ENCODE measurements at regions not wholly inside any gene's neighbourhood (a gene's known extent, or its start where the extent isn't known, plus 50 kb on each side); places are given as distances from the start of the nearest gene placed in this dataset.
"Not testable (repeated sequence)": the region's sequence is repeated elsewhere in the genome, so short reads cannot be mapped to it uniquely, and the experiment has no call there.

- DNase-seq (ENCODE audit: low read depth), result no peak
Measured at GRCh38 chr2:40579247-40579646, 127.4 kb upstream of the SLC8A1 start.

- DNase-seq (ENCODE audit: low read depth), result peak; percentile 2
Measured at GRCh38 chr2:40584432-40584831, 132.5 kb upstream of the SLC8A1 start.

DNA sequence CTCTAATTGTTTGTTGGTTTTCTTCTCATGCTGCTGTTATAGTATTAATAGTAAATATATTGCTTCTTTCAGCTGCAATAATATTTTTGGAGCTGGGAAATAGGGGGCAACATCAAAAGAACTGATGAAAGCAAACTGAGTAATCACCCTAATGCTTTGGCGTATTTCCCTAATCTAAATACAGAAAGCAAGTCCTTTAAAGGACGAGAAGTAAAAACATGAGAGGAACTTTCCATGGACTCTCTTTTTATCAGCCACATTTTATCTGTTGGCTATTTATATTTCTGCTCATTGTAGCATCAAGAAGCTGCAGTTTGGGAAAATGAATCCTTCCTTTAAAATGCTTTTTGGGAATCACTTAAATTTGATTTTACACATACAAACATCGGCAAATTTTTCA, 139.9 kb upstream of the SLC8A1 start:
- DNase-seq (ENCODE audit: low read depth), result no peak

DNA sequence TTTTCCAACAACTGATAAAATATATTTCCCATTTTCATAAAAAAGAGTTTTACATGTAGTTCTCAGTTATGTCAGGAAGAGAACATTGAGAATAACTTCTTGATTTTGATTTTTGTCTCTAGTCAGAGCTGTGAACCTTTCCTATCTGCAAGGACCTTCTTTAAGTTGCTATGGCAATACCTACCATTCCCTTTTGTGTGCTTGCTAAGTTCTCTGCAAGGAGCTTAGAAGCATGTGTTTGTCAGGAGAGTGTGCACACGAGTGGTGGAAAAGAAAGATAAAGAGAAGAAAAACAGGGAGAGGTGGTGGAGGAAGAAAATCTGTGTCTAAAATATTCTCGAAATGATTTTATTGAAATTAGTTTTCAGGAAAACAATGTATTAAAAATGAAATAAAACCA, 140.3 kb upstream of the SLC8A1 start:
- no peak for DNase-seq (ENCODE audit: low read depth)

- peak; percentile 38 for DNase-seq (ENCODE audit: low read depth)
Measured at GRCh38 chr2:40606862-40607261, 155.0 kb upstream of the SLC8A1 start.

DNA sequence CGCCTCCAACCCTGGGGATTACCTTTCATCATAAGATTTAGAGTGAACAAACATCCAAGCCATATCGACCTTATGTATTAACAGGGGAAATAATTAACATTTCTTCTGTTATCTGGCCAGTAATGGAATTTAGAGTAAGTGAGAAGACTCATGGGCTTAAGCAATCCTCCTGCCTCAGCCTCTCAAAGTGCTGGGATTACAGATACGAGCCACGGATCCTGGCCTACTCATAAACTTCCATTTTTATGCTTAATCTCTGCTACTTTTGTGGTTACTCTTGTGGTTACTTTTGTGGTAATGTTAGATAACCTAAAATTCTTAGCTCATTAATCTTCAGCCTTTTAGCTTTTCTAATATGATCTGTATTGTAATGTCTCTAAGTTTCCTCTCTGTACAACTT, 159.3 kb upstream of the SLC8A1 start:
- peak; percentile 3 for DNase-seq (ENCODE audit: low read depth)

DNA sequence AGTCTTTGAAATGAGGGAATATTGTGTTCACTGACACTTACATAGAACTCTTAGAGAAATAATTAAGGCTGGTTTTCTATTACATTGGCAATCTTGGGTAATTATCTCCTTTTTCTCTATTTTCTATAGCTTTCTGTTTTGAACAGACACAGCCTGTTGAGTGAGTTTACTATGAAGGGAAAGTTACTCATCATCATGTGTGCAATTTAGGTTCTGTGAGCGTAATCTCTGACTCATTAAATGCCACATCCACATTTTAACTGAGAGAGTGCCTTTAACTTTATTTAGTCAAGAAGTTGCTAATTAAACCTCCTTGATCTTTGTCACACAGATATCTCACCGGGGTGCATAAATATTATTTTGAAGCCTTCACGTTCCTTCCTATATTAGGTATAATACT, 174.0 kb upstream of the SLC8A1 start:
- DNase-seq (ENCODE audit: low read depth), result peak; percentile 57

DNA sequence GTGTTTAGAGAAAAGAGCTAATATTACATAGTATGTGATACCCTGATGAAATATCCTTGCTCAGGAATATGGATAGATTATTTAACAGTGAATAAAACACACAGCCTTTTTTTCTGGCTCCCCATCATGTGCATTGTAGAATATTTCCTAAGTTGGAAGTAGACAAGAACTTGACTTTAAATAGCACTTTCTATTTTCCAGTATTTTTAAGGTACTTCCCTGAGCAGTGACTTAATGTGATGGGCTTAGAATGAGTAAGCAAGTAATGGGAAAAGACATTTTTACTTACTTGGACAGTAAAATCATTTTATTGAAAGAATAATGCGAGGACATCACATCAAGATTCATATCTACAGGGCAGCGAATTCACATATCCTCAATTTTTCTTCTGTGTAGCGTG, 176.7 kb upstream of the SLC8A1 start:
- no peak for DNase-seq (ENCODE audit: low read depth)

DNA sequence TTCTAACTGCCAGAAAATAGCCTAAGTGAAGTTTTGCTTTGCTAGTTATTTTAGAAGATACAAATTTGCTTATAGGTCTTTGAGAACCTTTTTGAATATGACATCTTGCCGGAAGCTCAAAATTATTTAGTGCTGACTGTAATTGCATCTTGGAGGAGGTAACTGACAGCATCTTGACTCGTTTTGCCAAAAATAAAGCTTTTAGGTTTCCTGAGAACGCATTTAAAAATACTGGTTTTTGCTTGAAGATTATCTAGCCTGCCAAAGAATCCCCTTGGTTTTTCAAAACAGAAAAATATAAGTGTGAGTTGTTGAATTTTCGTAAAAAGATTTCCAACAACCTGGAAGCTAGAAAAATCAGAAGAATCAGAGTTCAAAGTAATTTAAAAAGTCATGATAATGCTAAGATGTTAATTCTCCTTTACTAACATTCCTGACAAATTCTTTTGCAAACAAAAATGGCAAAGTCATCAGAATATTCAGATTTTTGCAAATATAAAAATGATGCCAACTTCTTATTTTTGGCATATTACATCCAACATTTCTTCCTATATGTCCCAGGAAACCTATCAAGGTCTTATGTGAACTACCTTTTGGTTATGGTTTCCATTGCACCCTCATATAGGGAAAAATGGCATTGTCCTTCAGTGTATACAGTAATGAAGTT, 178.0 kb upstream of the SLC8A1 start:
- no peak for DNase-seq (ENCODE audit: low read depth)

DNA sequence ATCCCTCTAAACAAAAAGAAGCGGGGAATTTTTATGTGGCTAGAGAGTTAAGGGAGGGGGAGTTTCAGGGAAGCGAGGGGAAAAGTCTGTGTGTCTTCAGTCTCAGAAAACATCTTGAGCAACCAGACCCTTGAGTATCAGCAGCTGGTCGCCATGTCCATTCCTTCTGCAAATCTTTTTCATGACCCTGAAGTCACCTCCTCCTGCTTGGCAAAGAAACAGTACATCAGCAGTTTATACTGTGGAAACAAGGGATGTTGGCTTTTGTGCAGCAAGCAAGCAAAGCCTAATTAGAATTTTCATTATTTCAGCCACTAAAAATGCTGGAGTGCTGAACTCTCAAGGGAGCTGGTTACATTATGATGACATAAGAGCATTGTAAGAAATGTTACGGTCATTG, 187.4 kb upstream of the SLC8A1 start:
- no peak for DNase-seq (ENCODE audit: low read depth)

DNA sequence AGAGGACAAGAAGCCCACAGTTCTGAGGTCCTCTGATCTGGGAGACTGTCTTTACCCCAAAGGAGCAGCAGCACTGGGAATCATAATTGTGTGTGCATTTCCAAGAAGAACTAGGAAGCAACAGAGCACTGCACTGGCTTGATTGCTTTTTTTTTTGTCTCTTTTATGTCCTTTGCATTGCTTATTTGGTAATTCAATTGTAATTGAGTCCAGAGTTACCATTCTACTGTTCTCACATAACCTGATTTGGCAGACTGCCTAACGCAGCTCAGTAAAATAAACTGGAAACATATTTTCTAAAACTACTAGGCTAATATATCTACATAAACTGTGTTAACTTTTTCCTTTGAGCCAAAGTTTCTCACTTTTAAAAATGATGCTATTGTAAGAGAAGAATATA, 190.3 kb upstream of the SLC8A1 start:
- DNase-seq (ENCODE audit: low read depth), result no peak

DNA sequence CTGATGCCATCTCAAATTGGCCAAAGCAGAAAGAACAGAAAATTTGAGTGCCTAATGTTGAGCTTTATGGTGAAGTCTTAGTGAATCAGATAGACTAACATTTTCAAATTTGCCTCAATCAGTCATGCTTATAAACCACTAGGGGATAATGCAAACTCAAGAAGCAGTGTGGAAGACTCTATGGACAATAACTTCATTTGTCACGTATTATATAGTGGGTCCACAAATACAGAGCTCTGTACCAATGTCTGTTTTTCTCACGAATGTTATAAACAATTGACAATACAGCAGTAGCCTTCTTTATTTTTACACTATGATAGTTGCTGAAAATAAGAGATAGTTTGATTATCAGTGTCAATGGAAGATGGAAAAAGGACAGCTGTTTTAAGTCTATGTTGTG, 190.8 kb upstream of the SLC8A1 start:
- no peak for DNase-seq (ENCODE audit: low read depth)

DNA sequence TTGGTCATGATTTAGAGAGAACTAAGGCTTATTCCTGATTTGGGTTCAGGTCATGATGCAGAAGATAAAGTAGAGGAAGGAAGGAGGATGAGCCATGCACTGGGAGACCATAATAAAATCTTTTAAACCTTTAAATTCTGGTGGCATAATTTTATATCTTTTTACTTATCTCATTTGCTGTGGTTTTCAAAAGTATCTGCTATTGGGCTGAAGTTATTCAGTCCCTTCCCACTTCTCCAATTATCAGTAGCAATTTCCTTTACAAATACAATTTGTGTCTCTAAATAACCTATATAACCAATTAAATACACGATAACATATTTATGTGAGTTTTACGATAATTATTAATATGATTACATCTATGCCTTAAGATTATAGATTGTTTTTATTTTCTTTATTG, 194.8 kb upstream of the SLC8A1 start:
- no peak for DNase-seq (ENCODE audit: low read depth)

DNA sequence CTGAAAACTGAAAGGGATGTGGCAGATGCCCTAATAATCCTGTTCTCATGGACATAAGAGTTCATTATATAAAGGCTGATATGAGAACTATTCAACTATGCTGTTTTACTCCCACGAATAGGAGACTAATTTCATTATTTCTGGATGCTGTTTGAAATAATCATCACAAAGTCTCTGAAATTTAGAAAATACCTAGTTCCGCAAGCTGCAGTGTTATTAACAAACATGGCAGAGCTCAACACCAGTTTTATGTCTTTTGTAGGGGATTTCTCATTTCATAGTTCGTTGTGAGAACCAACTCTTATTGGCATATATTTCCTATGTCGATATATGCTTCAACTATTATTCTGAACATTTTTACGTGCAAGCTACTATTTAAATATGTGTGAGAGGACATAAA, 200.3 kb upstream of the SLC8A1 start:
- DNase-seq (ENCODE audit: low read depth), result no peak

GRCh38 chr2:40653829-40654228, 201.9 kb upstream of the SLC8A1 start:
- DNase-seq (ENCODE audit: low read depth), result peak; percentile 32

DNA sequence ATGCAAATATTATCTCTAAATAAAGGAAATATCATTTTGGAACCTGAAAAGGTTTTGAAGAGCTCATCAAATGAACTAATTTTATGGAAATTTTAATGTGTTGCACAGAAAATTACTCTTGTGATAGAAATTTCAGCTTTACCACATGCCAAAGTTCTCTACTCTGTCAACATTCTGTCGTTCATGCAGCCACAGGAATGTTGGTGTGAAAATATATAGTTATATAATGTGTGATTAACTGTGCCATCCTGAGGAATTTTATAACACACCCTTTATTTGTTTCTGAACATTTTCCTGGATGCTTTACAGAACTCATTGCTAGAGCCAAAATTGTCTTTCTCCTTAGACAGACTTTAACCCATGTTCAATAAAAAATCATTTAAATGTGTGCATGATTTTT, 202.5 kb upstream of the SLC8A1 start:
- peak; percentile 2 for DNase-seq (ENCODE audit: low read depth)

GRCh38 chr2:40658941-40659340, 207.1 kb upstream of the SLC8A1 start:
- peak; percentile 25 for DNase-seq (ENCODE audit: low read depth)

GRCh38 chr2:40665493-40666232, 213.8 kb upstream of the SLC8A1 start:
- DNase-seq (ENCODE audit: low read depth), result no peak

DNA sequence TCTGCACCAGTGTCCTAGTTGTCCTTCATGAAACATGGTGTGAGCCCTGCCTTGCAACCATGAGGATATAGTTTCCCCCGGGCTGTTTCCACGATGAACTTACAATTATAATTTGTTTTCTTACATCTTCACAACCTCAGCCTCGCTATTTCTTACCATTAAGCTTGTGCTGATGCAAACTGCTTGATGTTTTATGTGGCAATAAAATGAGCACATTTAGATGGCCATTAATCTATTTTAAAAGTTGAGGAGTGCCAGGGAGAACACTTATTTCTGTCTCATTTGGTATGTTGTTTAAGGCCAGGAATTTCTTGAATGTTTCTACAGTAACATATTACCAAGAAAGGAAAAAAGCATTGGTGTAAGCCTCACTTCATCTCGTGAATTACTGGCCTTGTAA, 214.5 kb upstream of the SLC8A1 start:
- DNase-seq (ENCODE audit: low read depth), result no peak

DNA sequence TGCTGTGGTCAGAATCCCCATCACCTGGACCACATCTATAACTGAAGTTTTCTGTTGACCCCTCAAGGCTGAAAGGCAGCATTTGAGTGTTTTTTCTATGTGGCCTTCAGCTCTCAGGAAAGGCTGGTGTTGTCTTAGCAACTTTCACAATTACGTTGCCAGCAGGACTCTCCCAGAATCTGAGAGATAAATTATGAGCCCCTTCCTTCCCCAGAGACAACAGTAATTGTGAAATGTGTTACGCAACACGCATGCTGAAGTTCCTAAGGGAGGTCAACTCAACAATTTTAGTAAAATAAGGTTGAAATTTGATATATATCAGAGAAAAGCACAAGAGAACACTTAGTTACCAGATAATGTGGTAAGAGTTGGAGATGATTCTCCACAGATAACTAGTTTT, 216.5 kb upstream of the SLC8A1 start:
- no peak for DNase-seq (ENCODE audit: low read depth)

DNA sequence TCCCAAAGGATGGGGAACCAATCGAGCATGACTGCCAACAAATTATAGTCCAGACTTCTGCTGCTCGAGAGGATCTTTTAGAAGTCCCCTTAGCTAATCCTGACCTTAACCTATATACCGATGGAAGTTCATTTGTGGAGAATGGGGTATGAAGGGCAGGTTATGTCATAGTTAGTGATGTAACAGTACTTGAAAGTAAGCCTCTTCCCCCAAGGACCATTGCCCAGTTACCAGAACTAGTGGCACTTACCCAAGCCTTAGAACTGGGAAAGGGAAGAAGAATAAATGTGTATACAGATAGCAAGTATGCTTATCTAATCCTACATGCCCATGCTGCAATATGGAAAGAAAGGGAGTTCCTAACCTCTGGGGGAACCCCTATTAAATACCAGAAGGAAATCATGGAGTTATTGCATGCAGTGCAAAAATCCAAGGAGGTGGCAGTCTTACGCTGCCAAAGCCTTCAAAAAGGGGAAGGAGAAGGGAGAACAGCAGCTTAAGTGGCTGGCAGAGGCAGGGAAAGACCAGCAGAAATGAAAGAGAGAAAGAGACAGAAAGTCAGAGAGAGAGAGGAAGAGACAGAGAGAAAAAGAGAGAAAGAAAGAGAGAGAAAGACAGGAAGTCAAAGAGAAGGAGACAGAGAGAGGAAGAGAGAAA, 224.4 kb upstream of the SLC8A1 start:
- not testable (repeated sequence) for DNase-seq (ENCODE audit: low read depth)

DNA sequence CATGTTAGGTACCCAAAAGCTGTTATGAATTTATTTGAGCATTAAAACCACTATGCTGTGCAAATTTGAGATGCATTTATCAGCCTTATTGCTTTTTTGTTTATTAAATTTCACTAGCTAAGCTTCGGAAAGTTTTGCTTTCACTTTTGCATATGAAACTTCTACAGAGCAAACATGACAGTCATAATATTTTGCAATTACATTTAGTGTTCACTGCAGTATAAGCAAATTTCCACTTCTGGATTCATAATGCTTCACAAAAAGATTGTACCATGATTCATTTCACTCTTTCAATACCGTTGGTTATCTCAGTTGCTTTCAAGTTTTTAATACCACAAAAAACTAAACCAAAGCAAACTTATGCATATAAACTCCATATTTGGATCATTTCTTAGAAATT, 228.7 kb upstream of the SLC8A1 start:
- no peak for DNase-seq (ENCODE audit: low read depth)

- peak; percentile 60 for DNase-seq (ENCODE audit: low read depth)
Measured at GRCh38 chr2:40690036-40690435, 238.1 kb upstream of the SLC8A1 start.
